B cell (primary cell): ENCODE measurements at regions not wholly inside any gene's neighbourhood (a gene's known extent, or its start where the extent isn't known, plus 50 kb on each side); places are given as distances from the start of the nearest gene placed in this dataset.

Source experiments
- ATAC-seq: fragments of 200-7000 bp; cut with Tn5 transposase; one replicate; pipeline ENCODE4 v1.10.0; 2021; ENCODE audit warnings: low read depth, mild to moderate bottlenecking, moderate number of reproducible peaks, moderate library complexity
- CTCF ChIA-PET: fragments of 350-600 bp; sonication (Branson Sonifier 250); formaldehyde crosslinking; loops from one replicate; lab custom pipeline; 2021; ENCODE audit warnings: antibody characterized with exemption, inconsistent platforms; lab: Charles Lee
- POLR2A ChIA-PET: fragments of 350-600 bp; sonication (Branson Sonifier 250); formaldehyde crosslinking; loops from one replicate; lab custom pipeline; 2021; ENCODE audit warnings: antibody characterized with exemption; lab: Charles Lee
- DNase-seq: peaks from one replicate; pipeline ENCODE4 v3.0.0; 2013
- H2AFZ ChIP-seq: 2 replicates; pipeline ENCODE4 v1.6.1; 2012; ENCODE audit warnings: mild to moderate bottlenecking, low read depth, low read length; ENCODE audit not compliant: insufficient read depth, poor library complexity, severe bottlenecking
- H3K27ac ChIP-seq, 2 donors: 1 replicate in 1 of 2; 2 replicates in 1 of 2; pipeline ENCODE4 v1.5.1; 2012 to 2013; ENCODE audit warnings: low read length in 2 of 2, mild to moderate bottlenecking in 2 of 2, moderate library complexity in 1 of 2
- H3K27me3 ChIP-seq, 4 experiments: fragments of 200-600 bp in 1 of 4; sonication (generic) in 1 of 4; replicated peaks in 1 of 4; 1 replicate in 2 of 4; 2 replicates in 2 of 4; pipeline versions ENCODE4 v1.6.1 to v1.7.0; 2013 to 2016; ENCODE audit warnings: low read length in 3 of 4, mild to moderate bottlenecking in 2 of 4, mixed read lengths in 1 of 4, moderate library complexity in 1 of 4; ENCODE audit not compliant: insufficient read depth in 4 of 4, control insufficient read depth in 3 of 4; ENCODE audit errors: control extremely low read depth in 1 of 4
- H3K36me3 ChIP-seq, 2 experiments: replicated peaks in 1 of 2; 1 replicate in 1 of 2; 2 replicates in 1 of 2; pipeline versions ENCODE4 v1.6.1 to v1.7.1; 2013; ENCODE audit warnings: low read length in 1 of 2; ENCODE audit not compliant: insufficient read depth in 2 of 2, control insufficient read depth in 1 of 2; ENCODE audit errors: control extremely low read depth in 1 of 2, extremely low read depth in 1 of 2
- H3K4me1 ChIP-seq, 2 donors: fragments of 200-600 bp in 1 of 2; sonication (generic) in 1 of 2; 1 replicate in 1 of 2; 2 replicates in 1 of 2; pipeline versions ENCODE4 v1.5.1 to v1.6.1; 2013 to 2017; ENCODE audit warnings: low read length in 2 of 2; ENCODE audit not compliant: control insufficient read depth in 2 of 2, insufficient read depth in 2 of 2
- H3K4me2 ChIP-seq: replicated peaks from 2 replicates; pipeline ENCODE3; 2012; ENCODE audit warnings: mild to moderate bottlenecking, low read depth, low read length; ENCODE audit not compliant: poor library complexity, severe bottlenecking
- H3K4me3 ChIP-seq, 5 experiments: fragments of 200-600 bp in 1 of 5; sonication (generic) in 1 of 5; 1 replicate in 3 of 5; 2 replicates in 2 of 5; pipeline versions ENCODE4 v1.5.1 to v1.7.0; 2011 to 2016; ENCODE audit warnings: low read length in 4 of 5, mild to moderate bottlenecking in 4 of 5, low read depth in 2 of 5, control low read depth in 1 of 5, moderate library complexity in 1 of 5; ENCODE audit not compliant: insufficient read depth in 1 of 5; ENCODE audit errors: control extremely low read depth in 1 of 5, extremely low read depth in 1 of 5
- H3K79me2 ChIP-seq: fragments of 200-600 bp; sonication (generic); one replicate; pipeline ENCODE4 v1.6.0; 2016; ENCODE audit warnings: low read length; ENCODE audit not compliant: control insufficient read depth, insufficient read depth
- H3K9ac ChIP-seq: fragments of 200-600 bp; sonication (generic); 2 replicates; pipeline ENCODE4 v1.6.1; 2017; ENCODE audit warnings: mild to moderate bottlenecking, low read length, moderate library complexity
- H3K9me3 ChIP-seq, 3 donors: one replicate each; pipeline versions ENCODE4 v1.6.1 to v1.7.1; 2013; ENCODE audit warnings: low read length in 2 of 3; ENCODE audit not compliant: control insufficient read depth in 2 of 3, insufficient read depth in 1 of 3; ENCODE audit errors: control extremely low read depth in 1 of 3
- H4K20me1 ChIP-seq: 2 replicates; pipeline ENCODE4 v1.6.0; 2012; ENCODE audit warnings: mild to moderate bottlenecking, low read length; ENCODE audit not compliant: insufficient read depth, control insufficient read depth, poor library complexity, severe bottlenecking
- H3K27ac Mint-ChIP-seq: one replicate; pipeline ENCODE4 v1.8.0; 2021; ENCODE audit warnings: mixed read lengths
- H3K27me3 Mint-ChIP-seq: one replicate; pipeline ENCODE4 v1.8.0; 2021; ENCODE audit warnings: mixed read lengths
- H3K4me1 Mint-ChIP-seq: one replicate; pipeline ENCODE4 v1.8.0; 2021; ENCODE audit warnings: mixed read lengths
- H3K4me3 Mint-ChIP-seq: one replicate; pipeline ENCODE4 v1.8.0; 2021; ENCODE audit warnings: mixed read lengths
- H3K9me3 Mint-ChIP-seq: one replicate; pipeline ENCODE4 v1.8.0; 2022; ENCODE audit warnings: mixed read lengths; ENCODE audit not compliant: insufficient read depth
- CTCF ChIP-seq: fragments of 200-600 bp; IDR thresholded peaks from one replicate; pipeline ENCODE4 v1.8.0; 2022; ENCODE audit warnings: antibody characterized with exemption, mild to moderate bottlenecking
- EZH2 ChIP-seq: IDR thresholded peaks from 2 replicates; pipeline ENCODE4 v1.6.1; 2012; ENCODE audit warnings: borderline replicate concordance, low read depth, mild to moderate bottlenecking, moderate library complexity, low read length; ENCODE audit not compliant: insufficient read depth, poor library complexity, severe bottlenecking
- WGBS: methylation state at CpG from one replicate; pipeline ENCODE4 v1.1.5; 2013; ENCODE audit warnings: missing lambda C conversion rate; ENCODE audit not compliant: insufficient coverage; 5-methylcytosine and 5-hydroxymethylcytosine counted together
- intact Hi-C: fragments of 100-400 bp; cut with micrococcal nuclease; formaldehyde crosslinking; loops from one replicate; pipeline ENCODE4 v1.10.0; 2022

GRCh38 chr1:80349218-80349617 lies 1342.7 kb upstream of the ADGRL4 start:
- TF ChIP-seq EZH2 (no peak), CTCF (no peak)
- Histone ChIP-seq H3K79me2 (no peaks in the 10 kb centered on the region), H4K20me1 (no peaks in the 10 kb centered on the region), H3K9me3 (no peaks in the 10 kb centered on the region), H3K4me2 (no peak overlapping the region), H3K4me3 (no peak overlapping the region), H3K9ac (no peak overlapping the region), H2AFZ (no peak overlapping the region), H3K27me3 (no peaks in the 10 kb centered on the region), H3K4me1 (no peaks in the 10 kb centered on the region), H3K27ac (no peak overlapping the region), H3K36me3 (no peaks in the 10 kb centered on the region)
- ATAC-seq (no peak), DNase-seq (no peak)
- intact Hi-C loops: no loop called here
- ChIA-PET CTCF (no interaction called here), POLR2A (no interaction called here)
- H3K9me3 Mint-ChIP-seq: no peaks in the 10 kb centered on the region
- no peak overlapping the region for H3K4me3 Mint-ChIP-seq
- no peaks in the 10 kb centered on the region for H3K4me1 Mint-ChIP-seq
- no peaks in the 10 kb centered on the region for H3K27me3 Mint-ChIP-seq
- no peak overlapping the region for H3K27ac Mint-ChIP-seq
- WGBS: 96% methylated on average over 3 of the region's 9 CpGs

- no peak overlapping the region for H3K4me2 ChIP-seq
- H3K27ac Mint-ChIP-seq: no peak overlapping the region
- H3K4me1 Mint-ChIP-seq: no peaks in the 10 kb centered on the region
- no peaks in the 10 kb centered on the region for H3K4me1 ChIP-seq
- H3K36me3 ChIP-seq: no peaks in the 10 kb centered on the region
- no peak overlapping the region for H3K4me3 ChIP-seq
- H3K9me3 Mint-ChIP-seq: peaks cover 4% of the 10 kb centered on the region
- intact Hi-C loops: no loop called here
- H4K20me1 ChIP-seq: no peaks in the 10 kb centered on the region
- no peaks in the 10 kb centered on the region for H3K9me3 ChIP-seq
- no peak overlapping the region for H2AFZ ChIP-seq
- no peaks in the 10 kb centered on the region for H3K27me3 Mint-ChIP-seq
- POLR2A ChIA-PET: no interaction called here
- TF ChIP-seq CTCF (no peak), EZH2 (no peak)
- WGBS: 100% methylated on average over 1 of the region's 3 CpGs
- no peaks in the 10 kb centered on the region for H3K79me2 ChIP-seq
- H3K9ac ChIP-seq: no peak overlapping the region
- H3K27ac ChIP-seq: no peak overlapping the region
- H3K4me3 Mint-ChIP-seq: no peak overlapping the region
- DNase-seq (no peak), ATAC-seq (no peak)
- no peaks in the 10 kb centered on the region for H3K27me3 ChIP-seq
- CTCF ChIA-PET: no interaction called here
Measured at GRCh38 chr1:80341021-80341420, 1334.5 kb upstream of the ADGRL4 start.
